ENCODE measurements at regions not wholly inside any gene's neighbourhood (a gene's known extent, or its start where the extent isn't known, plus 50 kb on each side); places are given as distances from the start of the nearest gene placed in this dataset.
"Not testable (repeated sequence)": the region's sequence is repeated elsewhere in the genome, so short reads cannot be mapped to it uniquely, and the experiment has no call there.

- Mint-ChIP-seq H3K4me3 (no peak overlapping the region), H3K27ac (no peak overlapping the region), H3K36me3 (ENCODE audit: low read depth) (no peaks in the 10 kb centered on the region), H3K9me3 (no peaks in the 10 kb centered on the region), H3K27me3 (peaks cover 7% of the 10 kb centered on the region), H3K4me1 (no peaks in the 10 kb centered on the region)
- DNase-seq (no peak), ATAC-seq (no peak)
These were observed 52.9 kb upstream of the UNC93A start for GRCh38 chr6:167238146-167238693.

GRCh38 chr6:167238694-167239467 lies 52.2 kb upstream of the UNC93A start:
- Mint-ChIP-seq H3K9me3 (no peaks in the 10 kb centered on the region), H3K4me3 (no peak overlapping the region), H3K36me3 (ENCODE audit: low read depth) (no peaks in the 10 kb centered on the region), H3K27me3 (peaks cover 5% of the 10 kb centered on the region), H3K4me1 (no peaks in the 10 kb centered on the region), H3K27ac (no peak overlapping the region)
- ATAC-seq (no peak), DNase-seq (no peak)

- H3K27ac Mint-ChIP-seq; H3K4me3 Mint-ChIP-seq; H3K36me3 Mint-ChIP-seq (ENCODE audit: low read depth); H3K9me3 Mint-ChIP-seq; H3K27me3 Mint-ChIP-seq; H3K4me1 Mint-ChIP-seq; DNase-seq; ATAC-seq: not testable (repeated sequence)
These were observed 51.6 kb upstream of the UNC93A start for GRCh38 chr6:167239470-167239869.

GRCh38 chr6:167240034-167240541 lies 51.0 kb upstream of the UNC93A start:
- H3K27ac Mint-ChIP-seq: no peak overlapping the region

More at GRCh38 chr6:167240034-167240541, 51.0 kb upstream of the UNC93A start:
- no peaks in the 10 kb centered on the region for H3K4me1 Mint-ChIP-seq
- DNase-seq (no peak), ATAC-seq (no peak)
- peaks cover 2% of the 10 kb centered on the region for H3K27me3 Mint-ChIP-seq
- H3K36me3 Mint-ChIP-seq (ENCODE audit: low read depth): no peaks in the 10 kb centered on the region
- H3K9me3 Mint-ChIP-seq: no peaks in the 10 kb centered on the region
- no peak overlapping the region for H3K4me3 Mint-ChIP-seq
